GM19238 (cell line): ENCODE measurements at regions not wholly inside any gene's neighbourhood (a gene's known extent, or its start where the extent isn't known, plus 50 kb on each side); places are given as distances from the start of the nearest gene placed in this dataset.

Experiments used
- DNase-seq: peaks from one replicate; pipeline ENCODE4 v3.0.0; 2011; ENCODE audit warnings: low spot score; ENCODE audit not compliant: insufficient read length

DNA sequence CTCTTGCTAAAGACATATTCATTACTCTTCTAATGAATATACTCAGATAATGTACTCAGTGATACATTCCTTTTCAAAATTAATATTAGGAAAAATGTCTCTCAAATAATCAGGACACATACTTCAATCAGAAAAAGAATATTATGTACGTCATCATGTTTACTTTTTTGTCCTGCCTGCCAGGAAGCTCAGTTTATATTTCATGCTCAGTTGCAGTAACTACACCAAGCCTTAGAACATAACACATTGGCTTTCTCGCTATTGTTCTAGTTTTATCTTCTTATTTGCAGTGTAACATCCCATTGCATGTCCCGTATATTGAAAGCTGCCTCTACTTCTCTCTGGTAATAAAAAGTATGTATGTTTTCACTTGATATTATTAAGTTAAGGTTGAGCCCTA lies 181.5 kb upstream of the LPP start:
- no peak for DNase-seq

- no peak for DNase-seq
Observed at GRCh38 chr3:187973977-187974870, 179.7 kb upstream of the LPP start.

- no peak for DNase-seq
Observed at GRCh38 chr3:187974871-187975271, 179.1 kb upstream of the LPP start.

DNA sequence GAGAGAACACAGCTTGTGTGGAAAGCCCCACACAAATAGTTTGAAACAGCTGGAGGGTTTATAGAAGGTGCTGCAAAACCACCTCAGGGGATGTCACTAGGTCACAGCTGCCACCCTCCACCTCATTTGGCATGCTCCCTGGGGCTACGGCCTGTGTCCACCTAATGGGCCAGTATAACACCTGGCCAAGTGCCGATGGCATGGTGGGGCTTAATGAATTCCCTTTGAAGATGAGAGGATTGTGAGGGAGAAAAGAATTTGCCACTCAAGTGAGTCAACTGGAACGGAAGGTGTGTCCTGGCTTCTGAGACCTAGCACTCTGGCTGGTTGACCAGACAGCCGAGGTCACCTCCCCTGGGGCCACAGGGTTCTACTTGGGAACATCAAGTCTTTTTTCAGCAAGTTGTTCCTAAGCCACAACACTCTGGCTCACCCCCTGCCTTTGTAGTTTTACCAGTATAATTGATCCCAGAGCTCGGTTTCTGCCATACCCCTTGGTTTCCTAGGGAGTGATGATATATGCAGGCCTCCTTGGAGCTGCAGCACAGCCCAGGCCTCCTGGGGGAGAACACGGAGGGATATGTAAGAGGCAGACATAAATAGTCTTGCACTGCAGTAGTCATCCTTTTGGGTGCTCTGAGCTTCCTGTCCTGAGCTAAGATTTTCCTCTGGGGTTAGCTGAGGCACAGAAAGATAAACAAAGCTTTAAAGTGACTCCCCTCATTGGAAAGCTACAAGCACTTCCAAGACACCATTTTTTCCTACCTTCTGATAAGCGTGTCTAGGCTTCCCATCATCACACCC lies 178.2 kb upstream of the LPP start:
- no peak for DNase-seq

DNA sequence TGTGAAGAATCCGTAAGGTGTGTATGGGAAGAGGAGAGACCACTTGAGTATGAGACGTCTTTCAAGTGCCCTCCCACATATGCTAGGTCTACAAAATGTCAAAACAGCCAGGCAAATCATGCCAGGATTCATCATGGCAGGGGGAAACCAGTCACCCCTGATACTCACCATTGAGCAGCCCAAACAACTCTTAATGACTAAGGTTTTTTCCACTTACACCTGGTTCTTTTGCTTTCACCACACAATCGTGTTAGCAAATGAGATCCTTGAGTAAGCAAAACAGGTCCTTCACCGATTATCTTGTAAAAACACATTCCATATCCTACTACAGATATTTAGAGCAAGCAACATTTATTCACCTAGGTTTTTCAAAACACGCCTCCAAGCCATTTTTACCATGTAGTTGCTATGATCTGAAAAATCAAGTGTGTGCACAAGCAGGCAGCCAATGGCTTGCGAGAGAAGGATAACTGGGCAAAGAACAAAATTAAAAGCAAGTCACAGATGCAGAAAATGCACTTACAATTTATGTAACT lies 177.5 kb upstream of the LPP start:
- DNase-seq: no peak

DNA sequence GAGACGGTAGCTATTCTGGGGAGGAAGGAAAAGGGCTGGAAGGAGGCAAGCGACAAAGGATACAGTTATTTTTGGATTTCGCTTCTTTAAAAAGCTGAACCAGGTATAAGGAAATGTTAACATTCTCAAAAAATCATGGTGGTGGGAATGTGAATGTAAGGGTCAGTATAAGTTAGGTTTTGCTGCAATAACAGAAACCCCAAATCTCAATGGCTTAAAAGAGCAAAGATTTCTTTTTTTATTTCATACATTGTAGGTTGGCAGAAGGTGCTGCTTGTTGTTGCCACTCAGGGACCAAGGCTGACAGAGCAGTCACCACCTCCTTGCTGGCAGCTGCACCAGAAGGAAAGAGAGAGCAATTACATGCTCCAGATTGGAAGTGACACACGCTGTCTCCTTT lies 176.3 kb upstream of the LPP start:
- no peak for DNase-seq

DNA sequence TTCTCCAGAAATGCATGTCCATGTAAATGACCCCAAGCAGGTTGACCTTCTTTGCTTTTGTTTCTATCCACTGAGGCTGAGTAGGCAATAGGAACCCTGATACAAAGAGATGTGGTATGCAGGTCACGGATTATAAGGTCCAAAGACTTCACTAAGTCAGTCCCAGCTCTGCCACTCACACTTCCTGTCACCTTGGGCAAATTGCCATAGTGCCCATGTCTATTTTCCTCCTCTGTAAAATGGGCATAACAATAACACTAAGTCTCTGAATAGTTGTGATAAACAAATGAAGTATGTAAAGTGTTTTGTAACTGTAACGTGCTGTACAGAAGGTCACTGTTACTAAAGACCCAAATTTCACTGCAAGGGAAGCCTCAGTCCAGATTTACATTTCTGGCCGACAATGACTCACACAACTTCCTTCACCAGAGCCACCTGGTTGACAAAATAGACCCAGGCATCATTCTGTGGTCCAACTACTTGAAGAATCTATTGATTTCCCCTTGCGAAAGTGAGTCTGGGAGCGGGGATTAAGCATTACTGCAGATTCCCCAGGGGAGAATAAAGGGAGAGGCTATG lies 175.4 kb upstream of the LPP start:
- no peak for DNase-seq

DNA sequence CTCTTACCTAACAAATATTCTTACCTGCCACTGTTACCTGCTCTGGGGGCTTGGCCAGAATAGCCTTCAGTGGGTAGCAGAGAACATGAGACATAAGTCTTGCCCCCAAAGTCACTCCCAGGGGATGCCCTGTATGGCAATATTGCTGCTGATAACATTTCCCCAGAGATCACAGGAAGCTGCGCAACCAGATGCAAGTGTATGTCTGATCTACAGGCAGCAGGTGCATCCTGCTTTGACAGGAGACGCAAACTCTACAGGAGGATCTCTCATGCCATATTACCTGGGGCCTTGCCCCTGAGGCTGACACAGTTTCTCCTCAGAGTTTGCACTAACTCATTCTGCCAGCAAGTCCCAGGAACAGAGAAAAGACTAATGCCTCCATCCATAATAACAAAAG lies 174.4 kb upstream of the LPP start:
- DNase-seq: no peak

DNA sequence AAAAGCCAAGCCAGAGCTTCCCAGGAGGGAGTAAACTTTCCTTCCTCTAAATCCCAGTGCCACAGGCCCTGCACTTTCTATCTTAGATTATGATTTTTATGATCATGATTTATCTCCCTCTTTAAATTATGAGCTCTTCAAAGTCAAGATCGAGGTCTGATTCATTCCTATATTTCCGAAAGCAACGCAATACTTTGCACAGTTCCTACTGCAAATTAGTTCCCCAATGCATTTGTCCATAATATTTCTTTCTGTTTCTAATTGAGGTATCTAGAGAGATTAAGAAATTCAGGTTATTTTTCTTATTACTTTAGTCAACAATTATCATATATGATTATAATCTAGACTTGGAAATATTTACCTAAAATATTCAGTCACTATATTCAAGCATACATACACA lies 173.1 kb upstream of the LPP start:
- no peak for DNase-seq

GRCh38 chr3:187982142-187982541 lies 171.8 kb upstream of the LPP start:
- no peak for DNase-seq

DNA sequence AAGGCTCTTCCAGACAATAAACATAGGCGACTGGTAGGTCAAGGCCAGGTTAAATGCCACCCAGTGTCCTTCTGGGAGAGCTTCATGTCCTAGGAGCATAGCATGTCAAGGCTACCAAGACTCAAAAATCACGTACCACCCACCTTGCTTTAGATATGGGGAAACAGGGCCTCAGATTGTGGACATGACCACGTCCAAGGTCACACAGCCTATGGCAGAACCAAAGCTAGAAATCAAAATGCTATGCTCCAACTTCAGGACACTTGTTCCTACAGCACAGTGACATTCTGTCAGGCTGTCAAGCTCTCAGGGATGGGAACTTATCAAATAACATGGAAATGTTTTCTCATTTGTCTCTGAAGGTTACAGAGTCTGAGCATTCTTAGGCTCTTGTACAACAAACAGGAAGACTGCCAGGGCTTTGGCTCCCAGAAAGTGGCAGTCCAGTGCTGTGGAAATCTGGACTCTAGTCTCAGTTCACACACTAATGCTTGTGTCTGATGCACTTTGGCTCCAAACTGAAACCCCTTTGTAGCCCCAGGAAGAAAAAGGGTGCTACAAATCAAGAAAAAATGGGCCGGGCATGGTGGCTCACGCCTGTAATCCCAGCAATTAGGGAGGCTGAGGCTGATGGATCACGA lies 170.4 kb upstream of the LPP start:
- no peak for DNase-seq

DNA sequence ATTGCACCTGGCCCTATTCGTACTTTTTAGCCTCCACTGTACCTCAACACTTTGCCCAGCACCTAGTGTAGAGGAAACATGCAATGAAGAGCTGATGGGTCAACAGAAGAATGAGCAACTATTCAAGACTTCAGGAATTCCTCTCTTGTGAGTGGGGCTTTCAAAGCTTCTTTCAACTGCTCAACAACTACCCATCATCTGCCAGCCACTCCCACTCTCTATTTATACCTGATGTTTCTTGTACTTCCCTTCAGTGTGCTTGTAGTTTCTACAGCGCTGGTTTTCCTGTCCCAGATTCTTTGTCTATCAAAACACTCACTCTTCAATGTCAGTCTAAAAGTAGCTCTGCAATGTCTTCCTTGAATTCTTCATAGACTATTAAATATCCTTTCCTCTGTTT lies 168.3 kb upstream of the LPP start:
- DNase-seq: no peak

GRCh38 chr3:187986514-187986934 lies 167.4 kb upstream of the LPP start:
- DNase-seq: no peak

DNA sequence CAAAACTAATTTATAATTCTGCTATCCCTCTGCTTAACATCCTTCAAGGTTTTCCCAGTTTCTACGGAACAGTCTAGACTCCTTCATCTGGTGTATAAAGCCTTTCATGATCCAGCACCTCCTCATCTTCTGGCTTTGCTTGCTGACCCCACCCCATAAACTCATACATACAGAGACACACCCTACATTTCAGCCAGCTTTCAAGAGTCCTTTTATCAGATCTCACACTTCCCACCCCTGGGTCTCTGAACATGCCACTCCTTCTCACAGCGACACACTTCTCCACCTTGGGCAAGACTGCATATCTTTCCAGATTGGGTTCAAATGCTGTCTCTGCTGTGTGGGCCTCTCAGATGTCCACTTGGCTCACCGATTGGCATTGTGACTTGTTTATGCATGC lies 166.8 kb upstream of the LPP start:
- DNase-seq: no peak

DNA sequence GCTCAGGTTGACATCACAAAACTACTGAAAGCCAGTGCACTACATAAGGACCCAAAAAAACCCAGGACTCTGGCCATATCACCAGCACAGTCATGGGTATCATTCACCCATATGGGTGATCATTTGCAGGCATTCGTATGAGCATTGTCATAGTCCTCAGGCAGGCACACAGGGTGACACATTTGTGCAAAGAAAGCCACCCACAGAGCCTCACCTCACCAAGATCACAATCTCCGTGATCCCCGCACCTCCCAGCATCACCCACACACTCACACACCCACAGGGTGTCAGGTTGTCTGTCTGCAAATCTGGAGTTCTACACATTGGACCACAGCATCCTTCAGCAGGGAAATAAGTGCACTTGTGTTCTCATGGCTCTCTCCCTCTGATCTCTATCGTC lies 166.0 kb upstream of the LPP start:
- DNase-seq: no peak

DNA sequence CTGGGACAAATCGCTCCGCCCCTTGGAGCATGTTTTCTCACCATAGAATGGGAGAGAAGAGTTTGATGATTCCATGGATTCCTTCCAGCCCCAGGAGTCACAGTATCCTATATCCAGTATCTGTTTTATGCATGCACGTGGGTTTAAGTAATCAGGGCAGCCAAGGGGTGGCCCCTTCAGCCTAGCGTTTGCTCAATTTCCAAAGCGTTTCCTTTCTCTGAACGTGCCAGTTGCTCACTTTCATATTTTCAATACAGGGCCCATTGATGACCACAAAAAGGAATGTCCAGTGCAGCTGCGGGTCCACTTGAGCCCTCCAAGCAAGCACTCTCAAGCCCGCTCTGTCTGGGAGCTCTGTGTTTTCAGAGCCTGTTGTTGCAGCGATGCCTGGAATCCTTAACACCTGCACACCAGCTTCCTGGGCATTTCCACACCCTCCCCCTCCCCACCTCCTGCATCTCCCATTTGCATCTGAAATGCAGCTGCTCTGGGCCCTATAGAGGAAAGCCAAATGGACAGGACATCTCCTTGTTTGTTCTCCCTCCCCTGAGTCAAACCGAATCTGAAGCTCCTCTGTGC lies 164.3 kb upstream of the LPP start:
- no peak for DNase-seq

- no peak for DNase-seq
Observed at GRCh38 chr3:187992609-187993008, 161.3 kb upstream of the LPP start.

GRCh38 chr3:187994221-187995042 lies 159.5 kb upstream of the LPP start:
- no peak for DNase-seq

GRCh38 chr3:187995043-187995400 lies 158.9 kb upstream of the LPP start:
- DNase-seq: no peak

DNA sequence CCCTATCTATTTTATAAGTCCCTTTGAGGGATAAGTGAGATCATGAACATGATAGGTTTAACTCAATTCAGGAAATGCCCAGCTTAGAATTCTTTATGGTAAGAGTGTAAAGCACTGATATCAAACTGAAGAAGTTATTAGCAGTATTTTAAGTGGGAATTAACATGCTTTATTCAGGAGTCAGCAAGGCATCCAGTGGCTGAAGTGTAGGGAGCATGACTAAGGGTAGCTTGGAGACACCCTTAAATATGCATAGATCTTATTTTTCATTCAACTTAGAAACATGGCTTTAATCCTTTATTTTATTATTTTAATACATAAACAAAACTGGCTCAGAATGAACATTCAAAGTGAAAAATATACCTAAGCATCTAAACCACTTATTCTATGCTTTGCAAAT lies 158.3 kb upstream of the LPP start:
- DNase-seq: no peak
